Natural killer cell (primary cell): ENCODE measurements at regions not wholly inside any gene's neighbourhood (a gene's known extent, or its start where the extent isn't known, plus 50 kb on each side); places are given as distances from the start of the nearest gene placed in this dataset.

Source experiments
- ATAC-seq, 3 donors: fragments of 150-1000 bp in 2 of 3; fragments of 200-7000 bp in 1 of 3; cut with Tn5 transposase; 1 replicate in 1 of 3; 2 replicates in 2 of 3; pipeline ENCODE4 v1.10.0; 2021; ENCODE audit warnings: mild to moderate bottlenecking in 2 of 3, moderate library complexity in 2 of 3
- DNase-seq, 2 donors: peaks; one replicate each; pipeline versions ENCODE4 v3.0.0 to v3.0.0-alpha.2; 2013 to 2021; ENCODE audit warnings: mixed read lengths in 1 of 2
- H3K27ac ChIP-seq: one replicate; pipeline ENCODE4 v1.5.1; 2013; ENCODE audit warnings: mild to moderate bottlenecking, low read length
- H3K27me3 ChIP-seq: one replicate; pipeline ENCODE4 v1.6.1; 2013; ENCODE audit warnings: low read length; ENCODE audit not compliant: control insufficient read depth, insufficient read depth
- H3K36me3 ChIP-seq: one replicate; pipeline ENCODE4 v1.6.1; 2013; ENCODE audit warnings: low read length; ENCODE audit not compliant: control insufficient read depth, insufficient read depth
- H3K4me1 ChIP-seq: one replicate; pipeline ENCODE4 v1.6.1; 2013; ENCODE audit warnings: low read length; ENCODE audit not compliant: control insufficient read depth, insufficient read depth
- H3K4me3 ChIP-seq: one replicate; pipeline ENCODE4 v1.5.1; 2013; ENCODE audit warnings: low read length
- H3K9me3 ChIP-seq: one replicate; pipeline ENCODE4 v1.6.1; 2013; ENCODE audit warnings: low read length; ENCODE audit not compliant: control insufficient read depth, insufficient read depth
- H3K27ac Mint-ChIP-seq, 2 donors: one replicate each; pipeline ENCODE4 v1.8.0; 2022; ENCODE audit warnings: mild to moderate bottlenecking in 2 of 2, mixed read lengths in 2 of 2, moderate library complexity in 1 of 2
- H3K27me3 Mint-ChIP-seq, 2 donors: one replicate each; pipeline ENCODE4 v1.8.0; 2022; ENCODE audit warnings: low read depth in 2 of 2, mixed read lengths in 2 of 2
- H3K36me3 Mint-ChIP-seq: one replicate; pipeline ENCODE4 v1.8.0; 2022; ENCODE audit warnings: mixed read lengths
- H3K4me1 Mint-ChIP-seq, 2 donors: one replicate each; pipeline ENCODE4 v1.8.0; 2022; ENCODE audit warnings: mixed read lengths in 2 of 2
- H3K4me3 Mint-ChIP-seq: one replicate; pipeline ENCODE4 v1.8.0; 2022; ENCODE audit warnings: mild to moderate bottlenecking, moderate library complexity, mixed read lengths
- H3K9me3 Mint-ChIP-seq, 2 donors: one replicate each; pipeline ENCODE4 v1.8.0; 2022; ENCODE audit warnings: mixed read lengths in 2 of 2
- WGBS: methylation state at CpG from one replicate; pipeline ENCODE4 v1.1.7; 2013; ENCODE audit warnings: missing lambda C conversion rate; ENCODE audit not compliant: insufficient coverage; 5-methylcytosine and 5-hydroxymethylcytosine counted together
- intact Hi-C: fragments of 100-400 bp; cut with micrococcal nuclease; formaldehyde crosslinking; loops from one replicate; pipeline ENCODE4 v1.14.2; 2022
- TF ChIP-seq, protein P1 (sequence below): fragments of 200-600 bp; IDR thresholded peaks from one replicate; pipeline ENCODE4 v1.8.0; 2022; ENCODE audit warnings: antibody characterized with exemption

DNA sequence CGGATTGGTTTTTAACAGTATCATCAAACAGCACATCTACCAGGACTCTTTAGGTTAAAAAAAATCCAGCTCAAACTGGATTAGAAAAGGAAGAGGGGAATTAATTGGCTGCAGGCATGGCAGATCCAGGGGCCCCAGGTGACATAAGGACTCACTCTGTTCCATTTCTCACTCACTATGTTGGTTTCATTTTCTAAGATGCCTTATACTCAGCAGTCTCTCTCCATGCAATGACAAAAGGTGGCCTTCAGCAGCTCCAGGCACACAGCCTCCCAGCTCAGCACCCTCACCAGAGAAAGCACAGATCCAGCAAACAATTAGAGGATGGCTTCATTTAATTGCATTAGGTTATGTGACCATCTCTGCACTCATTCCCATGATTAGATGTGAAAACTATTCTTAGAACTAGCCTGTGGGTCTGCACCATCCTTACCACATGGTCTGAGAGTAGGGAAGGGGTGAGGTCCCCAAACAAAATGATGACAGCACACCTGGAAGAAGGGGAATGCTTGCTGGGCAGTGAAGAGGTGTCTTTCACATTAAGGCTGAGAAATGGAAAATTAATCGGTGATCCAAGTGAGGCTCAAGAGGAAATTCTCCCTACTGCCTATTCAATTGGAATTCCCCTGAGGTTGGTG is 243.1 kb downstream of the CDH26 start:
- peak in 1 of 3 donors; percentile 40 for ATAC-seq
- intact Hi-C loops, result no loop called here
- Mint-ChIP-seq H3K27me3 (no peaks in the 10 kb centered on the region), H3K9me3 (peaks cover 9 to 14% of the 10 kb centered on the region in 2 donors), H3K4me1 (peaks cover 34 to 44% of the 10 kb centered on the region in 2 donors), H3K36me3 (peaks cover 19% of the 10 kb centered on the region), H3K27ac (peak overlapping the region; percentile 3 to 84), H3K4me3 (peak overlapping the region; percentile 32)
- Histone ChIP-seq H3K36me3 (no peaks in the 10 kb centered on the region), H3K4me1 (peaks cover 16% of the 10 kb centered on the region), H3K27ac (peak overlapping the region; percentile 9), H3K9me3 (no peaks in the 10 kb centered on the region), H3K27me3 (no peaks in the 10 kb centered on the region), H3K4me3 (no peak overlapping the region)
- no peak for DNase-seq
- TF ChIP-seq, protein P1, sequence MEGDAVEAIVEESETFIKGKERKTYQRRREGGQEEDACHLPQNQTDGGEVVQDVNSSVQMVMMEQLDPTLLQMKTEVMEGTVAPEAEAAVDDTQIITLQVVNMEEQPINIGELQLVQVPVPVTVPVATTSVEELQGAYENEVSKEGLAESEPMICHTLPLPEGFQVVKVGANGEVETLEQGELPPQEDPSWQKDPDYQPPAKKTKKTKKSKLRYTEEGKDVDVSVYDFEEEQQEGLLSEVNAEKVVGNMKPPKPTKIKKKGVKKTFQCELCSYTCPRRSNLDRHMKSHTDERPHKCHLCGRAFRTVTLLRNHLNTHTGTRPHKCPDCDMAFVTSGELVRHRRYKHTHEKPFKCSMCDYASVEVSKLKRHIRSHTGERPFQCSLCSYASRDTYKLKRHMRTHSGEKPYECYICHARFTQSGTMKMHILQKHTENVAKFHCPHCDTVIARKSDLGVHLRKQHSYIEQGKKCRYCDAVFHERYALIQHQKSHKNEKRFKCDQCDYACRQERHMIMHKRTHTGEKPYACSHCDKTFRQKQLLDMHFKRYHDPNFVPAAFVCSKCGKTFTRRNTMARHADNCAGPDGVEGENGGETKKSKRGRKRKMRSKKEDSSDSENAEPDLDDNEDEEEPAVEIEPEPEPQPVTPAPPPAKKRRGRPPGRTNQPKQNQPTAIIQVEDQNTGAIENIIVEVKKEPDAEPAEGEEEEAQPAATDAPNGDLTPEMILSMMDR, result no peak
- WGBS, result no CpG with 5 or more reads among the region's 2 CpGs

DNA sequence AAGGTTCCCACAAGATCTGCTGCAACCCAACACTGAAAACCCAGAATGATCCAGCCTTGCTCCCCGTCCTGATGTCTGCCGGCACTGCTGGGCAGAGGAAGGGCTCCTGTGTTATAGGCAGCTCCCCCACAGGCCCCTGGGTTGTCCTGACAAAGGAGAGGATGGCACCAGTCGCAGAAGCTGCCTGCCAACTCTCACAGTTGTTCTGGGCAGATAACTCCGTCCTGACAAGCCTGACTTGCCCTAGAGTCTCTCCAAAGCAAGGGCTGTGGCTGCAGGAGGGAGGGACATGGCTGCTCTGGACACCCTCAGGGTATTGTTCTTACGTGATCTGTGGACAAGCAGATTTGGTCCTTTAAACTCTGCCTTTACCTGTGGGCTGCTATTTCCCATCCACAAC is 243.8 kb downstream of the CDH26 start:
- peaks cover 17% of the 10 kb centered on the region for H3K36me3 Mint-ChIP-seq
- no peak overlapping the region for H3K27ac ChIP-seq
- no peak for ATAC-seq
- H3K27me3 ChIP-seq, result no peaks in the 10 kb centered on the region
- H3K4me1 Mint-ChIP-seq, result peaks cover 37 to 47% of the 10 kb centered on the region in 2 donors
- no peaks in the 10 kb centered on the region for H3K36me3 ChIP-seq
- H3K4me3 Mint-ChIP-seq, result no peak overlapping the region
- no peaks in the 10 kb centered on the region for H3K9me3 ChIP-seq
- H3K27me3 Mint-ChIP-seq, result no peaks in the 10 kb centered on the region
- WGBS, result 87% methylated on average over 5 of the region's 5 CpGs
- intact Hi-C loops, result no loop called here
- no peak for DNase-seq
- TF ChIP-seq, protein P1, result no peak
- peaks cover 16% of the 10 kb centered on the region for H3K4me1 ChIP-seq
- peaks cover 9 to 14% of the 10 kb centered on the region in 2 donors for H3K9me3 Mint-ChIP-seq
- H3K27ac Mint-ChIP-seq, result peak overlapping the region in 1 of 2 donors; percentile 84
- H3K4me3 ChIP-seq, result no peak overlapping the region

DNA sequence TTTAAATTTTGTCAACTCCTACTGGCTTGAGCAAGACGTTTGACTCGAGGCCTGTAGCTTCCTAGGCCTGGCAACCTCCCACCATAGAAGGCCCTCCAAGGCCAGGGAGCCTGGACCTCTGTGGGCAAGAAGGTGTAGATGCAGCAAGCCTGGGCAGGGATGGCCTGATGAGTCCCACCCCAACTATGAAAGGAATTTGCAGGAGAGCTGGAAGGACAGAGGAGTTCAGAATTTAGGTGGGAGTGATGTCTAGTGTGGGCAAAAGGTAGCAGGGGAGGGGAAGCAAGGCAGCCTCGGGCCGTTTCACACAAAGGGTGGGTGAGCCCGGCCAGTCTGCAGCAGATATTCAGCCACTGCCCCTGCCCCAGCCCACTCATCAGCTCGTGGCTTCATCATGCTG is 245.2 kb downstream of the CDH26 start:
- H3K36me3 ChIP-seq, result no peaks in the 10 kb centered on the region
- H3K27ac ChIP-seq, result no peak overlapping the region
- Mint-ChIP-seq H3K36me3 (peaks cover 13% of the 10 kb centered on the region), H3K27me3 (no peaks in the 10 kb centered on the region), H3K27ac (peak overlapping the region; percentile 21 to 29), H3K4me1 (peaks cover 50 to 53% of the 10 kb centered on the region in 2 donors), H3K4me3 (no peak overlapping the region), H3K9me3 (peaks cover 7 to 10% of the 10 kb centered on the region in 2 donors)
- peaks cover 16% of the 10 kb centered on the region for H3K4me1 ChIP-seq
- H3K27me3 ChIP-seq, result no peaks in the 10 kb centered on the region
- TF ChIP-seq, protein P1, result no peak
- no peak for ATAC-seq
- H3K9me3 ChIP-seq, result no peaks in the 10 kb centered on the region
- WGBS, result 76% methylated on average over 6 of the region's 6 CpGs
- no peak overlapping the region for H3K4me3 ChIP-seq
- intact Hi-C loops, result no loop called here
- DNase-seq, result no peak

DNA sequence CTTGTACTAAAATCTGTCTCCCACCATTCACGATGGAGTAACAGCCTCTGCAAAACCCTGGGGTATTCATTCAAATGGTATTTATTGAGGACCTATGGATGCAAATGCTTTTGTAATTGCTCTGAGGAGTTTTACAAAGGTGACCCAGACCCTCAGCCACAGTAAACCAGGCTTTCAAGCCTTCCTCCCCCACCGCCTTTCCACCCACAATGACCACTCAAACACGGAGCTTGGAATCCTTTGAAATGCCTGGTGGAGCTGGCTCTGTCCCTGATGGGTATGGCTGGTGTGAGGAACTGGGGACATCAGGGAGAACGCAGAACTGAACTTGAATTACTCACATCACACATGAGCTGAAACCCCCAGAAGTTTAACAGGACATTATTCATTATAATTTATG is 246.4 kb downstream of the CDH26 start:
- ATAC-seq, result no peak
- no peaks in the 10 kb centered on the region for H3K27me3 ChIP-seq
- peaks cover 50 to 53% of the 10 kb centered on the region in 2 donors for H3K4me1 Mint-ChIP-seq
- WGBS, result 100% methylated on average over 1 of the region's 4 CpGs
- no peak overlapping the region for H3K4me3 Mint-ChIP-seq
- no peaks in the 10 kb centered on the region for H3K36me3 ChIP-seq
- H3K27ac ChIP-seq, result no peak overlapping the region
- intact Hi-C loops, result no loop called here
- peaks cover 2% of the 10 kb centered on the region for H3K36me3 Mint-ChIP-seq
- H3K27ac Mint-ChIP-seq, result no peak overlapping the region
- no peak for DNase-seq
- H3K27me3 Mint-ChIP-seq, result no peaks in the 10 kb centered on the region
- H3K4me3 ChIP-seq, result no peak overlapping the region
- H3K9me3 ChIP-seq, result no peaks in the 10 kb centered on the region
- H3K9me3 Mint-ChIP-seq, result peaks cover 0 to under 1% of the 10 kb centered on the region in 2 donors
- H3K4me1 ChIP-seq, result peaks cover 21% of the 10 kb centered on the region
- TF ChIP-seq, protein P1, result no peak
